K562 (cell line): ENCODE measurements at regions not wholly inside any gene's neighbourhood (a gene's known extent, or its start where the extent isn't known, plus 50 kb on each side); places are given as distances from the start of the nearest gene placed in this dataset.

Source experiments
- ATF1 ChIP-seq, 2 experiments: fragments of 450-650 bp in 1 of 2; IDR thresholded peaks; 2 replicates each; pipeline ENCODE4 v1.6.1; 2016; ENCODE audit warnings: missing compliant biosample characterization in 1 of 2, missing genetic modification characterization in 1 of 2
- CUX1 ChIP-seq: fragments of 200-800 bp; sonication (Bioruptor generic); IDR thresholded peaks from 2 replicates; pipeline ENCODE4 v1.6.1; 2016; ENCODE audit warnings: missing genetic modification characterization, missing compliant biosample characterization
- HEY1 ChIP-seq: fragments of 250-450 bp; sonication (Bioruptor Pico); IDR thresholded peaks from 2 replicates; pipeline ENCODE4 v1.5.0; 2020; ENCODE audit warnings: mild to moderate bottlenecking, moderate library complexity, borderline replicate concordance
- UBTF ChIP-seq, 2 experiments: IDR thresholded peaks; 2 replicates each; pipeline ENCODE4 v1.6.1; 2012; ENCODE audit warnings: improper control_type of control experiment in 2 of 2, low read depth in 2 of 2, low read length in 2 of 2, borderline replicate concordance in 1 of 2
- ZNF140 ChIP-seq: fragments of 250-450 bp; sonication (Bioruptor Pico); IDR thresholded peaks from 2 replicates; pipeline ENCODE4 v1.8.0; 2021; ENCODE audit warnings: moderate library complexity, mild to moderate bottlenecking, inconsistent platforms
- ZNF143 ChIP-seq: sonication (generic); formaldehyde crosslinking; IDR thresholded peaks from 2 replicates; pipeline ENCODE4 v1.9.0; 2022; ENCODE audit warnings: mild to moderate bottlenecking, missing genetic modification reagents
- TF ChIP-seq, protein P1 (sequence below): IDR thresholded peaks from 2 replicates; pipeline ENCODE4 v1.6.1; 2011; ENCODE audit warnings: borderline replicate concordance, low read depth, mild to moderate bottlenecking, moderate library complexity, low read length; ENCODE audit not compliant: insufficient read depth, poor library complexity, severe bottlenecking

- TF ChIP-seq CUX1 (CRISPR knock-in tag): no peak
- no peak for TF ChIP-seq ZNF140
- TF ChIP-seq, protein P1, sequence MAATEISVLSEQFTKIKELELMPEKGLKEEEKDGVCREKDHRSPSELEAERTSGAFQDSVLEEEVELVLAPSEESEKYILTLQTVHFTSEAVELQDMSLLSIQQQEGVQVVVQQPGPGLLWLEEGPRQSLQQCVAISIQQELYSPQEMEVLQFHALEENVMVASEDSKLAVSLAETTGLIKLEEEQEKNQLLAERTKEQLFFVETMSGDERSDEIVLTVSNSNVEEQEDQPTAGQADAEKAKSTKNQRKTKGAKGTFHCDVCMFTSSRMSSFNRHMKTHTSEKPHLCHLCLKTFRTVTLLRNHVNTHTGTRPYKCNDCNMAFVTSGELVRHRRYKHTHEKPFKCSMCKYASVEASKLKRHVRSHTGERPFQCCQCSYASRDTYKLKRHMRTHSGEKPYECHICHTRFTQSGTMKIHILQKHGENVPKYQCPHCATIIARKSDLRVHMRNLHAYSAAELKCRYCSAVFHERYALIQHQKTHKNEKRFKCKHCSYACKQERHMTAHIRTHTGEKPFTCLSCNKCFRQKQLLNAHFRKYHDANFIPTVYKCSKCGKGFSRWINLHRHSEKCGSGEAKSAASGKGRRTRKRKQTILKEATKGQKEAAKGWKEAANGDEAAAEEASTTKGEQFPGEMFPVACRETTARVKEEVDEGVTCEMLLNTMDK: no peak
- no peak for TF ChIP-seq HEY1 (CRISPR knock-in tag)
- TF ChIP-seq ATF1 (CRISPR knock-in tag; IDR thresholded peaks at IDR 0.05): no peak
- no peak for TF ChIP-seq ATF1 (tag; IDR thresholded peaks at IDR 0.05)
- TF ChIP-seq UBTF (IDR thresholded peaks at IDR 0.05; ENCODE audit: borderline replicate concordance in 1 of 2, low read depth in 2 of 2, low read length in 2 of 2): no peak
- no peak for TF ChIP-seq ZNF143
These were observed 313.6 kb upstream of the ZMIZ1 start (continued) for GRCh38 chr10:78755063-78755701.
